Karpas-422 (cell line): ENCODE measurements at regions not wholly inside any gene's neighbourhood (a gene's known extent, or its start where the extent isn't known, plus 50 kb on each side); places are given as distances from the start of the nearest gene placed in this dataset.

Experiments
- DNase-seq: peaks from one replicate; pipeline ENCODE4 v3.0.0-alpha.2; 2015
- H2AFZ ChIP-seq: fragments of 200-600 bp; sonication (generic); 2 replicates; pipeline ENCODE4 v1.6.1; 2014; ENCODE audit warnings: antibody characterized with exemption, low read length, mixed read lengths
- H3K27ac ChIP-seq: fragments of 200-600 bp; sonication (generic); 2 replicates; pipeline ENCODE4 v1.5.1; 2014; ENCODE audit warnings: mild to moderate bottlenecking, low read length, moderate library complexity
- H3K27me3 ChIP-seq: fragments of 200-600 bp; sonication (generic); 2 replicates; pipeline ENCODE4 v1.6.1; 2014; ENCODE audit warnings: low read length, mixed read lengths
- H3K36me3 ChIP-seq: fragments of 200-600 bp; sonication (generic); 2 replicates; pipeline ENCODE4 v1.6.1; 2014; ENCODE audit warnings: low read length, mixed read lengths; ENCODE audit not compliant: insufficient read depth
- H3K4me1 ChIP-seq: fragments of 200-600 bp; sonication (generic); 2 replicates; pipeline ENCODE4 v1.6.1; 2014; ENCODE audit warnings: mild to moderate bottlenecking, low read length, mixed read lengths
- H3K4me2 ChIP-seq: fragments of 200-600 bp; sonication (generic); 2 replicates; pipeline ENCODE4 v1.6.1; 2014; ENCODE audit warnings: low read length, low read depth, mild to moderate bottlenecking; ENCODE audit not compliant: poor library complexity, severe bottlenecking
- H3K4me3 ChIP-seq: fragments of 200-600 bp; sonication (generic); 2 replicates; pipeline ENCODE4 v1.5.1; 2014; ENCODE audit warnings: mild to moderate bottlenecking, antibody characterized with exemption, low read length, mixed read lengths
- H3K79me2 ChIP-seq: fragments of 200-600 bp; sonication (generic); 2 replicates; pipeline ENCODE4 v1.6.1; 2014; ENCODE audit warnings: mild to moderate bottlenecking, low read length, mixed read lengths
- H3K9ac ChIP-seq: fragments of 200-600 bp; sonication (generic); 2 replicates; pipeline ENCODE4 v1.6.0; 2014; ENCODE audit warnings: low read length
- H3K9me2 ChIP-seq: fragments of 200-600 bp; sonication (generic), shearing (Covaris generic); replicated peaks from 2 replicates; pipeline ENCODE4 v1.6.0; 2014; ENCODE audit warnings: mild to moderate bottlenecking, low read length, moderate library complexity; ENCODE audit not compliant: insufficient read depth
- H3K9me3 ChIP-seq: fragments of 300-700, 200-600 bp; sonication (generic); 2 replicates; pipeline ENCODE4 v1.6.1; 2014; ENCODE audit warnings: low read length, mixed read lengths
- H4K20me1 ChIP-seq: fragments of 200-600 bp; sonication (generic); 2 replicates; pipeline ENCODE4 v1.6.1; 2014; ENCODE audit warnings: mild to moderate bottlenecking, antibody characterized with exemption, low read length, low read depth; ENCODE audit not compliant: insufficient read depth

DNA sequence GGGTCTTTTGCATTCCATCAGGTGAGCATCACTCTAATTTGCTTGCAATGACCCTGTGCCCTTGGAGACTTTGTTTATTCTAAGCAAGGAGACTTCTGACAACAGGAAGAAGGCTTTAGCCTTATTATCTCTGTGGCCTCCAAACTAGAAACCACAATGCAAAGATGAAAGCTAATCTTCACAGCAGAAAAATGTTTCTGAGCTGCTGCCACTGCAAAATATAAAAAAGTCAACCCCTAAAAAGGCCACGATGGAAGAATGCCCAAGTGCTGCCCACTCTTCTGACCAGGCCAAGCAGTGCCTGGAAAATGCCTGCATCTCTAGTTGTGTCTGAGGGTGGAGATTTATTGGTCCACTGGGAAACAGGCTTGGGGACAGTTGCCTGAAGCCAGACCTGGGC, 299.9 kb downstream of the C7orf25 start:
- Histone ChIP-seq H3K4me3 (no peak overlapping the region), H3K4me1 (no peaks in the 10 kb centered on the region), H3K27me3 (no peaks in the 10 kb centered on the region), H3K27ac (no peak overlapping the region), H2AFZ (no peak overlapping the region), H3K9ac (no peak overlapping the region), H4K20me1 (no peaks in the 10 kb centered on the region), H3K9me2 (no peaks in the 10 kb centered on the region), H3K36me3 (no peaks in the 10 kb centered on the region), H3K9me3 (no peaks in the 10 kb centered on the region), H3K79me2 (no peaks in the 10 kb centered on the region), H3K4me2 (no peak overlapping the region)
- DNase-seq: no peak

DNA sequence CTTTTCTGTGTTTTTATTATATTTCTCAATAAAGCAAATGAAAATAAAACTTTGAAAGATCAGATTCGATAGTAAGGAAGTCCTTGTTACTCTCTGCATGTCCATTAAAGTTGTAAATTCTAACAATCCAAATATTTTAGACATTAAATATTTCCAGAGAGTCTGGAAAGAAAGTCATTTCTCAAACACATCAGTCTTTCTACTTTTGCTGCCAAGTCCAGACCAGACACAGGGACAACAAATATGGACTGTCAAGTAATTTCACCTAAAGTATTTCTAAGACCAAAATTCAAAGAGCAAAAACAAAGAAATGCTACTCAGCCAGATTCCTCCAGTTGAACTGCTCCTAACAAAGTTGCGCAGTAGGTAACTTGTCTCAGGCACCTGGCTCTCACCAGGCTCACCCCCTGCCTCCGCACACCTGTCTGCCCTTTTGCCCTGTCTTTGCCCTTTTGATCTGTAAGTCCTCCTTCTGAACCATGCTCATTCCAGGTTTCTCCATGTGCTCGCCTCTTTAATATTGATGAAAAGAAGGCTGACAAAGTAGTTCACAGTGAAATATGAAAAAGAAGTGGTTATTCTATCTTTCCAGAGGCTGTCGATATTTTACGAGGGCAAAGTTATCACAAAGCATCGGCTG, 300.5 kb downstream of the C7orf25 start:
- Histone ChIP-seq H3K27ac (no peak overlapping the region), H2AFZ (no peak overlapping the region), H3K36me3 (no peaks in the 10 kb centered on the region), H3K4me3 (no peak overlapping the region), H3K27me3 (no peaks in the 10 kb centered on the region), H3K9me2 (no peaks in the 10 kb centered on the region), H3K4me2 (no peak overlapping the region), H3K9me3 (no peaks in the 10 kb centered on the region), H3K4me1 (no peaks in the 10 kb centered on the region), H3K79me2 (no peaks in the 10 kb centered on the region), H3K9ac (no peak overlapping the region), H4K20me1 (no peaks in the 10 kb centered on the region)
- no peak for DNase-seq

DNA sequence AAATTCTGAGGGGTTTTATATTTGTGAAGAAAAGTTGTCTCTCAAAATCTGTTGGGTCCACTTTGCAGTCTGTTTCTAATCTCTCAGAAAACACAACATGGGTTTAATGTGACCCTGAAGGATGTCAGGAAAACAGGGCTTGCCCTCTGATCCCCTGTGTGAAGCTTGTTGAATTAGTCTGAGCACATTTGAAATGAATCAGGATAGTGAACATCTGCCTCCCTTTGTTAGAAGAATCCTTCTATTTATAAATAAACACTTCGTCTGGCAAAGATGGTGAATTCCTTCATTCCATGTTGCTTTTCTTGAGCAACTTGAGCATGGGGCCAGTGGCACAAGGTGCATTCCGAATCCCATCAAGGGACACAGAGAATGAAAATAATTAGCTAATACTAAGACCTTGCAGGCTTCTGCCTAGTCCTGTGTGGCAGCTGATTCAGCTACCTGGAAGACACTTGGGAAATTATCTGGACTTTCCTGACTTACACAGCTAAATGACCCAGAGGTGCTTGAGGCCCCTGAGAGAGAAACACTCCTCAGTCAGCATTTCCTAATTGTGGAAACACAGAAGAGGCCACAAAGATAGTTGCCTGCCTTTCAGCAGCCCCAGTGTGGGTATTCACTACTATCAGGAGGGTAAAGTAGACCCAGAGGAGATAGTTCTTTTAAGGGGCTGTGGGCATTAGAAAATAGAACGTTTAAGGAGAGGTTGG, 305.5 kb downstream of the C7orf25 start:
- Histone ChIP-seq H3K9me2 (no peaks in the 10 kb centered on the region), H4K20me1 (no peaks in the 10 kb centered on the region), H3K36me3 (no peaks in the 10 kb centered on the region), H3K27me3 (no peaks in the 10 kb centered on the region), H3K79me2 (no peaks in the 10 kb centered on the region), H3K27ac (no peak overlapping the region), H3K4me1 (no peaks in the 10 kb centered on the region), H3K4me2 (no peak overlapping the region), H3K4me3 (no peak overlapping the region), H3K9me3 (no peaks in the 10 kb centered on the region), H3K9ac (no peak overlapping the region), H2AFZ (no peak overlapping the region)
- DNase-seq: no peak

DNA sequence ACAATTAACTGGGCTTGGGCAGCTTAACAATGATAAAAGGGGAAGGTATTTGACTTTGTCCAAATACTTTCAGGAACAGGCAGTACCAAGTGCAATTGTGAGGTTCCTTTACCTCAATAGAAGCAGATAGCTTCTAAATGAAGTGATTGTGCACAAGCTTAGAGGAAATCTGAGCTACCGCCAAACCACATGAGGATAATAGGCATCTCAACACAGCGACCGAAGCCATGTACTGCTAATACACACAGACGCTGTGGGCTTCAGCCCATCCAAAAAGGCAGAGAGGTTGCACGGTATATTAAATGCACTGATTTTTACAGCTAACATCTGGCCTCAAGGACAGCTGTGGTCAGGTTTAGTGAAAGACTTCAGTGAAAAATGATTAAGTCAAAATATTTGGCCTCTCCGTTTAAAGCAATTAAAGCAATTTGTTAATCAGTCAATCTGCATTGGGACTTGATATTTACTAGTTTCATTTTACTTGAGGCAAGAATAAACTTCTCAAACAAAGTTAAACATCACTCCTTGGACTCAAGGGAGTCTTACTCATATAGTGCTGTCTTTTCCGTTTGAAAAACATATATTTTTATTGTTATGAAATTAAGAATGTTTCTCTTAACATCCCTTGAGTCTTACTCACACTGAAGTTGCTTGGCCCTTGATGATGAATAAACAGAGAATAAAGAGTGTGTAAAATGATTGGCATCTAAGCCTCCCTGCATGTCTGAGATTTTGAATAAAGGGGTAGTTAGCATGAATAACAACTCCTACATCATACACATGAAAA, 306.3 kb downstream of the C7orf25 start:
- Histone ChIP-seq H3K4me3 (no peak overlapping the region), H4K20me1 (no peaks in the 10 kb centered on the region), H3K9me3 (no peaks in the 10 kb centered on the region), H3K4me1 (no peaks in the 10 kb centered on the region), H3K79me2 (no peaks in the 10 kb centered on the region), H3K9me2 (no peaks in the 10 kb centered on the region), H3K4me2 (no peak overlapping the region), H3K27ac (no peak overlapping the region), H3K36me3 (no peaks in the 10 kb centered on the region), H2AFZ (no peak overlapping the region), H3K27me3 (no peaks in the 10 kb centered on the region), H3K9ac (no peak overlapping the region)
- no peak for DNase-seq

DNA sequence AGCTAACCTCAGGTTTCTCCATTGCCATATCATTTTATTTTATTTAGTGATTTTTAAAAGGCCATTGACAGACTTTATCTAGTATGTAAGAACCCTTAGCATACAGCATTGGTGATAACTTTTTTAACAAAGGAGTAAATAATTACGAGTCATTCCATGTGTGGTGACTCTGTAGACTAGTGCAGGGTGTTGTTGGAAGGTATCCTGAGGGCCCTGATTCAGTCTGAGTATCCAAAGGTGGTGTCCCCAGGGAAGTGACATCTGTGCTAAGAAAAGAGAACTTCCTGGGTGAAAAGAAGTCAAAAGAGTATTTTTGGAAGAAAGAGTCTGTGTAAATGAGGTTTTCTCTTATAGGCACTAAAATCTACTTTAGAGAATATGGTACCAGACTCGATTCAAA, 308.4 kb downstream of the C7orf25 start:
- H4K20me1 ChIP-seq: no peaks in the 10 kb centered on the region
- no peaks in the 10 kb centered on the region for H3K36me3 ChIP-seq
- no peak overlapping the region for H3K4me2 ChIP-seq
- no peak overlapping the region for H2AFZ ChIP-seq
- H3K4me1 ChIP-seq: no peaks in the 10 kb centered on the region
- H3K4me3 ChIP-seq: no peak overlapping the region
- no peak for DNase-seq
- no peaks in the 10 kb centered on the region for H3K79me2 ChIP-seq
- H3K9ac ChIP-seq: no peak overlapping the region
- no peaks in the 10 kb centered on the region for H3K9me2 ChIP-seq
- no peak overlapping the region for H3K27ac ChIP-seq
- no peaks in the 10 kb centered on the region for H3K27me3 ChIP-seq
- no peaks in the 10 kb centered on the region for H3K9me3 ChIP-seq

DNA sequence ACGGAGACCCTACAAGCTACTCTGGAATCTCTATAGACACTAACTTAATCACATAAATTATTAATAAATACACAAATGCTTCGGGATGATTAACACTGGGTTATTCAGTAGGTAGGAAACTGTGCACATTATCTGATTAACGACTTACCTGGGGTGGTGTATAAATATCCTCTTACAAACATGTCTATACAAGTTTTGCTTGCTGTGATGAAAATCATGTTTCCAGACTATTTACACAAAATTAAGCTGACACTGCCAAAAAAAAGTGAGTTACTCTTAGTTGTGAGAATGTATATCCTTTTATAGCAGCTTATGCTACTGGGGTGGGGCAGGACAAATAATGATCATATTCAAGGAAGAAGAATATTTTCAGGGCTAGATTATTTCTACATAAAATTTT, 314.6 kb downstream of the C7orf25 start:
- no peaks in the 10 kb centered on the region for H3K27me3 ChIP-seq
- no peak overlapping the region for H2AFZ ChIP-seq
- no peaks in the 10 kb centered on the region for H3K36me3 ChIP-seq
- no peaks in the 10 kb centered on the region for H4K20me1 ChIP-seq
- H3K4me3 ChIP-seq: no peak overlapping the region
- H3K9me2 ChIP-seq: no peaks in the 10 kb centered on the region
- no peaks in the 10 kb centered on the region for H3K9me3 ChIP-seq
- no peak overlapping the region for H3K27ac ChIP-seq
- H3K9ac ChIP-seq: no peak overlapping the region
- no peak for DNase-seq
- no peak overlapping the region for H3K4me2 ChIP-seq
- H3K79me2 ChIP-seq: no peaks in the 10 kb centered on the region
- H3K4me1 ChIP-seq: no peaks in the 10 kb centered on the region

DNA sequence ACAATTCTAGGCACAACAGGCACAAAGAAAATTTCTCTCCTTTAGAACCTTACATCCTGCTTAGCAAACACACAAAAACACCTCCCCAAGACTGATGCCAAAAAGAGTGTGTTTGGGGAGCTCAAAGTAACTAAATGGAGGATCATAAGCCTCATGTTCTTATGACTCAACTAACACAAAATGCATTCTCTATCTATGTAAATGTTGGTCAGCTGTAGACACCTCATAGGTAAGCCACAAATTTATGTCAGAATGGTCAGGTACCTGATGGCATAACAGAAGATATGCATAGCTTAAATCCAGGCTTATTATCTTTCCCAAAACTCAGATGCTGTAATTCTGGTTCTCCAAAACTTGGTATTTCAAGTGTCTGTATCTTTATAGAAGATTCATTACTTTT, 315.1 kb downstream of the C7orf25 start:
- Histone ChIP-seq H3K36me3 (no peaks in the 10 kb centered on the region), H3K4me3 (no peak overlapping the region), H3K9me3 (no peaks in the 10 kb centered on the region), H2AFZ (no peak overlapping the region), H3K4me1 (no peaks in the 10 kb centered on the region), H3K4me2 (no peak overlapping the region), H3K79me2 (no peaks in the 10 kb centered on the region), H3K9me2 (no peaks in the 10 kb centered on the region), H3K27ac (no peak overlapping the region), H3K9ac (no peak overlapping the region), H3K27me3 (no peaks in the 10 kb centered on the region), H4K20me1 (no peaks in the 10 kb centered on the region)
- no peak for DNase-seq

DNA sequence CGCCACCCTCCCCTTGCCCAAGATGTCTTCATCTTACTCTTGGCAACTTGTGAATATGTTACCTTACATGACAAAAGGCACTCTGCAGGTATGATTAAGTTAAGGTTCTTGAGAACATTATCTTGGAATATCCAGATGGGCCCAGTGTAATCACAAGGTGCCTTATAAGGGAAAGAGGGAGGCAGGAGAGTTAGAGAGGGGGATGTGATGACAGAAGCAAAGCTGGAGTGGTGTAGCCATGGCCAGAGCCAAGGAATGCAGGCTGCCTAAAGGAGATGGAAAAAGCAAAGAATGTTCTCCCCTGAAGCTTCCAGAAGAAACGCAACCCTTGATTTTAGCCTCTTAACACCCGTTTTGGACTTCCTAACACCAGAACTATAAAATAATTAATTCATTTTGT, 318.0 kb downstream of the C7orf25 start:
- H3K79me2 ChIP-seq: no peaks in the 10 kb centered on the region

More for the DNA sequence above, 318.0 kb downstream of the C7orf25 start:
- H3K9ac ChIP-seq: no peak overlapping the region
- no peak for DNase-seq
- no peak overlapping the region for H3K4me3 ChIP-seq
- H3K27ac ChIP-seq: no peak overlapping the region
- no peaks in the 10 kb centered on the region for H3K9me3 ChIP-seq
- H3K27me3 ChIP-seq: no peaks in the 10 kb centered on the region
- no peaks in the 10 kb centered on the region for H3K4me1 ChIP-seq
- H3K9me2 ChIP-seq: no peaks in the 10 kb centered on the region
- H2AFZ ChIP-seq: no peak overlapping the region
- no peaks in the 10 kb centered on the region for H3K36me3 ChIP-seq
- no peaks in the 10 kb centered on the region for H4K20me1 ChIP-seq
- no peak overlapping the region for H3K4me2 ChIP-seq
